ENCODE measurements at regions not wholly inside any gene's neighbourhood (a gene's known extent, or its start where the extent isn't known, plus 50 kb on each side); places are given as distances from the start of the nearest gene placed in this dataset.
"Not testable (repeated sequence)": the region's sequence is repeated elsewhere in the genome, so short reads cannot be mapped to it uniquely, and the experiment has no call there.

DNA sequence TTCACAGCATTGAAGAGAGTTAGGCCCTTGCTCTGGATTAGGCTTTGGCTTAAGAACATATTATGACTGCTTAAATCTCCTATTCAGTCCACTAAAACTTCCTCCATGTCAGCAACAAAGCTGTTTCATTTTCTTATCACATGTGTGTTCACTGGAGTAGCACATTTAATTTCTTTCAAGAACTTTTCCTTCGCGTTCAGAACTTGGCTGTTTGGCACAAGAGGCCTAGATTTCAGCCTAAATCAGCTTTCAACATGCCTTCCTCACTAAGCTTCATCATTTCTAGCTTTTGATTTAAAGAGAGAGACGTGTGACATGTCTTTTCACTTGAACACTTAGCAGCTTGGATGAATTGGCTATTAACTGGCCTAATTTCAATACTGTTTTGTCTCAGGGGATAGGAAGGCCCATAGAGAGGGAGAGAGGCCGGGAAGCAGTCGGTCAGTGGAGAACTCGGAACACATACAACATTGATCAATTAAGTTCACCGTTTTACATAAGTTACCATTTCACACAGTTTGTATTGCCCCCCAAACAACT is 885.2 kb upstream of the AUTS2 start:
- WGBS, 2 donors, result 80 to 83% methylated on average over 7 of the region's 7 CpGs
- H3K27me3 ChIP-seq, result no peaks in the 10 kb centered on the region
- H3K4me1 ChIP-seq, result peaks cover 0 to 8% (median 3%) of the 10 kb centered on the region in 4 donors
- no peaks in the 10 kb centered on the region for H3K36me3 ChIP-seq
- intact Hi-C loops (cut with DNase I), result no loop called here
- peaks cover 0 to 7% (median 0%) of the 10 kb centered on the region in 4 donors for H3K9me3 ChIP-seq
- H3K27ac ChIP-seq, result no peak overlapping the region
- TF ChIP-seq POLR2AphosphoS5 (IDR thresholded peaks at IDR 0.05), result no peak
- TF ChIP-seq POLR2A (IDR thresholded peaks at IDR 0.05), result no peak
- TF ChIP-seq, protein P1, sequence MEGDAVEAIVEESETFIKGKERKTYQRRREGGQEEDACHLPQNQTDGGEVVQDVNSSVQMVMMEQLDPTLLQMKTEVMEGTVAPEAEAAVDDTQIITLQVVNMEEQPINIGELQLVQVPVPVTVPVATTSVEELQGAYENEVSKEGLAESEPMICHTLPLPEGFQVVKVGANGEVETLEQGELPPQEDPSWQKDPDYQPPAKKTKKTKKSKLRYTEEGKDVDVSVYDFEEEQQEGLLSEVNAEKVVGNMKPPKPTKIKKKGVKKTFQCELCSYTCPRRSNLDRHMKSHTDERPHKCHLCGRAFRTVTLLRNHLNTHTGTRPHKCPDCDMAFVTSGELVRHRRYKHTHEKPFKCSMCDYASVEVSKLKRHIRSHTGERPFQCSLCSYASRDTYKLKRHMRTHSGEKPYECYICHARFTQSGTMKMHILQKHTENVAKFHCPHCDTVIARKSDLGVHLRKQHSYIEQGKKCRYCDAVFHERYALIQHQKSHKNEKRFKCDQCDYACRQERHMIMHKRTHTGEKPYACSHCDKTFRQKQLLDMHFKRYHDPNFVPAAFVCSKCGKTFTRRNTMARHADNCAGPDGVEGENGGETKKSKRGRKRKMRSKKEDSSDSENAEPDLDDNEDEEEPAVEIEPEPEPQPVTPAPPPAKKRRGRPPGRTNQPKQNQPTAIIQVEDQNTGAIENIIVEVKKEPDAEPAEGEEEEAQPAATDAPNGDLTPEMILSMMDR (IDR thresholded peaks at IDR 0.05), result no peak
- TF ChIP-seq EP300 (IDR thresholded peaks at IDR 0.05), result no peak
- DNase-seq, result no peak
- no peak overlapping the region for H3K4me3 ChIP-seq

DNA sequence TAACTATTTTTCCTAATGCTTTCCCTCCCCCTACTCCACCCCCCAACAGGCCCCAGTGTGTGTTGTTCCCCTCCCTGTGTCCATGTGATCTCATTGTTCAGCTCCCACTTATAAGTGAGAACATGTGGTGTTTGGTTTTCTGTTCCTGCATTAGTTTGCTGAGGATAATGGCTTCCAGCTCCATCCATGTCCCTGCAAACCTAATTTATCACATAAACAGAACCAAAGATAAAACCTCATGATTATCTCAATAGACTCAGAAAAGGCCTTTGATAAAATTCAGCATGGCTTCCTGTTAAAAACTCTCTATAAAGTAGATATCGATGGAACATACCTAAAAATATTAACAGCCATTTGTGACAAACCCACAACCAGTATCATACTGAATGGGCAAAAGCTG is 884.1 kb upstream of the AUTS2 start:
- H3K36me3 ChIP-seq; H3K27ac ChIP-seq; H3K9me3 ChIP-seq; DNase-seq; intact Hi-C loops (cut with DNase I); H3K27me3 ChIP-seq; H3K4me3 ChIP-seq: not testable (repeated sequence)
- peaks cover 0 to 13% (median 5%) of the 10 kb centered on the region in 4 donors for H3K4me1 ChIP-seq
- WGBS, 2 donors, result 97% methylated on average over 1 of the region's 1 CpG

DNA sequence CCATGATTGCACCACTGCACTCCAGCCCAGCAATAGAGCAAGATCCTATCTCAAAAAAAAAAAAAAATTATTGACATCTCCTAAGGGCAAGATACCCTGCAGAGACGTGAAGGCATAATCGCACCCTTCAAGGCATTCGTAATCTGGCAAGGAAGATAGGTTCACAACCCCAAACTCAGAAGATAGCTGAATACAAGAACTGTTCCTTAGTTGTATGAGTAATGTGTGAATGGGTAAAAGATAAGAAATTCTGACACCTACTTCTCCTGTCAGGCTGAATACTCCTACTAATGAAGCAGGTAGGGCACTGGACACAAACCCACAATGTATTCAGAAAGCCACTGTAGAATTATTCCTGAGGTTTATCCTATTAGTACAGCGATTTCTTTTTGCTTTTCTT is 882.4 kb upstream of the AUTS2 start:
- Histone ChIP-seq H3K9me3 (peaks cover 0 to 10% (median 0%) of the 10 kb centered on the region in 4 donors), H3K27me3 (no peaks in the 10 kb centered on the region), H3K36me3 (no peaks in the 10 kb centered on the region), H3K27ac (no peak overlapping the region), H3K4me3 (no peak overlapping the region), H3K4me1 (peaks cover 0 to 13% (median 5%) of the 10 kb centered on the region in 4 donors)
- DNase-seq, result no peak
- TF ChIP-seq, protein P1 (IDR thresholded peaks at IDR 0.05), result no peak
- TF ChIP-seq POLR2AphosphoS5 (IDR thresholded peaks at IDR 0.05) (no peak), EP300 (IDR thresholded peaks at IDR 0.05) (no peak), POLR2A (IDR thresholded peaks at IDR 0.05) (no peak)
- WGBS, 2 donors, result 87 to 89% methylated on average over 4 of the region's 4 CpGs
- intact Hi-C loops (cut with DNase I), result no loop called here

DNA sequence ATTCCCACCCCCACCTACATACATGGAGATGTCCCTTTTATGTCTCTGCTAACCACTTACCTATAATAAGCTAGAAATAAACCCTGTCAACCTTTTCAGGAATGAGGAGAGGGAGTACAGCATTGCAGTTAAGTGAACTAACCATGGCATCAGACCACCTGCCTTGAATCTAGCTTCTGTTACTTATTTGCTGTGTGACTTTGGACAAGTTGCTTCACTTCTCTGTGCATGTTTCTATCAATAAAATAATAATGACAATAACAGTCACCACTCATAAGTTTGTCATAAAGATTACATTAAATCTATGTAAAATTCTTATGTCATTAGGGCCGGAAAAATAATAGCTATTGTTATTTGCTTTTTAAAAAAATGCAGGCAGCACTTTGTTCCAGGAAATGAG is 881.1 kb upstream of the AUTS2 start:
- H3K27ac ChIP-seq, result no peak overlapping the region
- H3K27me3 ChIP-seq, result no peaks in the 10 kb centered on the region
- H3K9me3 ChIP-seq, result peaks cover 0 to 10% (median 0%) of the 10 kb centered on the region in 4 donors
- TF ChIP-seq POLR2A (IDR thresholded peaks at IDR 0.05), result no peak
- 81 to 90% methylated on average over 1 of the region's 1 CpG for WGBS, 2 donors
- H3K4me3 ChIP-seq, result no peak overlapping the region
- no peak for DNase-seq
- intact Hi-C loops (cut with DNase I), result no loop called here
- peaks cover 0 to 13% (median 5%) of the 10 kb centered on the region in 4 donors for H3K4me1 ChIP-seq
- no peaks in the 10 kb centered on the region for H3K36me3 ChIP-seq

DNA sequence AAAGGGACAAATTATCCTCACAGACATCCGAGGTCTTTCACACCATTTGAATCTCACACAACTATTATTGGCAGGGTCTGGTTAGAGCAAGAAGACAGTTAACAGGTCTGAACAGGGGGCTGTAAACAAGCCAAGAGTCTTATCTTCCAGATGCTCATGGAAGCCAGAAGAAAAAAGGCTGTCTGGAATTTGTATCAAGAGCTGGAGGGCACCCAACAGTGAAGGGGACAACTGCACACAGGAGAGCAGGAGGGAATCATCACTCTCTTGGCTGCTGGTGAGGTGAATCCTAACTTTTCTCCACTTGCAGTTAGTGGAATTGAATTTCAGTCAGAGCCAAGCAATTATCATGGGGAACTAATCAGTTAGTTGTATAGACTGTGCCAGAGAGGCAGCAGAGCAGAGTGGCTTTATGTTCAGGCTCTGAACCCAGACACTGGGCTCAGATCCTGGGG is 880.2 kb upstream of the AUTS2 start:
- Histone ChIP-seq H3K27me3 (no peaks in the 10 kb centered on the region), H3K4me1 (peaks cover 0 to 13% (median 5%) of the 10 kb centered on the region in 4 donors), H3K9me3 (peaks cover 0 to 10% (median 0%) of the 10 kb centered on the region in 4 donors), H3K36me3 (no peaks in the 10 kb centered on the region), H3K4me3 (no peak overlapping the region), H3K27ac (no peak overlapping the region)
- intact Hi-C loops (cut with DNase I), result no loop called here
- DNase-seq, result no peak
- WGBS, 2 donors, result 26 to 49% methylated on average over 1 of the region's 1 CpG
- TF ChIP-seq POLR2AphosphoS5 (IDR thresholded peaks at IDR 0.05) (no peak), EP300 (IDR thresholded peaks at IDR 0.05) (no peak), POLR2A (IDR thresholded peaks at IDR 0.05) (no peak)
- TF ChIP-seq, protein P1 (IDR thresholded peaks at IDR 0.05), result no peak

DNA sequence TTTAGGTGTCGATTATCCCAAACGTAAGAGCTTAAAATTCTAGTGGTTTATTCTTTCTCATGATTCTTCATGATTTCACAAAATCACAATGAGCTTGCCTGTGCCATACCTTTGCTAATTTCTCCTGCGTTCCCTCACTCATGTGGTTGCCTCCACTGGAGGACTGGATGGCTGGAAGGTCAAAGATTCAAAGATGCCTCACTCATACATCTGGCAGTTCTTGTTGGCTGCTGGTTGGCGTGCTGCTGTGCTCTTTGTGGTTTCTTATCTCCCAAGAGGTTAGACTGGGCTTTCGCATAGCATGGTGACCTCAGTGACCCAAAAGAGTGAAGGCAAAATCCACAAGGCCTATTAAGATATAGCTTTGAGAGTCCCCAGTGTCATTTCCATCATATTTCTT is 877.6 kb upstream of the AUTS2 start:
- H3K36me3 ChIP-seq, result no peaks in the 10 kb centered on the region
- TF ChIP-seq EP300 (IDR thresholded peaks at IDR 0.05) (no peak), POLR2AphosphoS5 (IDR thresholded peaks at IDR 0.05) (no peak), POLR2A (IDR thresholded peaks at IDR 0.05) (no peak)
- TF ChIP-seq, protein P1 (IDR thresholded peaks at IDR 0.05), result no peak
- H3K4me3 ChIP-seq, result no peak overlapping the region
- DNase-seq, result no peak
- no peak overlapping the region for H3K27ac ChIP-seq
- intact Hi-C loops (cut with DNase I), result no loop called here
- 79 to 84% methylated on average over 5 of the region's 5 CpGs for WGBS, 2 donors
- no peaks in the 10 kb centered on the region for H3K27me3 ChIP-seq
- H3K4me1 ChIP-seq, result peaks cover 0 to 13% (median 5%) of the 10 kb centered on the region in 4 donors
- peaks cover 0 to 3% (median 0%) of the 10 kb centered on the region in 4 donors for H3K9me3 ChIP-seq
